ENCODE measurements at regions not wholly inside any gene's neighbourhood (a gene's known extent, or its start where the extent isn't known, plus 50 kb on each side); places are given as distances from the start of the nearest gene placed in this dataset.

- DNase-seq = no peak
These were observed 226.7 kb downstream of the BRD1 start for GRCh38 chr22:49600891-49601431.

GRCh38 chr22:49600468-49600867 is 227.2 kb downstream of the BRD1 start:
- DNase-seq = no peak

- no peak for DNase-seq
These were observed 227.8 kb downstream of the BRD1 start for GRCh38 chr22:49599691-49600455.

GRCh38 chr22:49599039-49599438 is 228.6 kb downstream of the BRD1 start:
- DNase-seq = no peak

- DNase-seq = no peak
These were observed 229.3 kb downstream of the BRD1 start for GRCh38 chr22:49598338-49598737.

- no peak for DNase-seq
These were observed 230.1 kb downstream of the BRD1 start for GRCh38 chr22:49597428-49598039.

- DNase-seq = no peak
These were observed 232.1 kb downstream of the BRD1 start for GRCh38 chr22:49595465-49596078.

GRCh38 chr22:49594078-49594477 is 233.6 kb downstream of the BRD1 start:
- DNase-seq = no peak

GRCh38 chr22:49593509-49593908 is 234.2 kb downstream of the BRD1 start:
- DNase-seq = no peak

- DNase-seq = no peak
These were observed 234.7 kb downstream of the BRD1 start for GRCh38 chr22:49592780-49593501.

GRCh38 chr22:49590851-49591445 is 236.7 kb downstream of the BRD1 start:
- no peak for DNase-seq

- DNase-seq = no peak
These were observed 237.3 kb downstream of the BRD1 start for GRCh38 chr22:49590381-49590780.

- DNase-seq = no peak
These were observed 237.9 kb downstream of the BRD1 start for GRCh38 chr22:49589811-49590210.

- no peak for DNase-seq
These were observed 238.4 kb downstream of the BRD1 start for GRCh38 chr22:49589301-49589700.

- no peak for DNase-seq
These were observed 238.9 kb downstream of the BRD1 start for GRCh38 chr22:49588739-49589138.

GRCh38 chr22:49587987-49588386 is 239.7 kb downstream of the BRD1 start:
- DNase-seq = no peak

- DNase-seq = no peak
These were observed 240.3 kb downstream of the BRD1 start for GRCh38 chr22:49587421-49587820.

GRCh38 chr22:49586873-49587272 is 240.8 kb downstream of the BRD1 start:
- peak; percentile 13 for DNase-seq

- DNase-seq = no peak
These were observed 241.4 kb downstream of the BRD1 start for GRCh38 chr22:49586244-49586748.

- no peak for DNase-seq
These were observed 242.0 kb downstream of the BRD1 start for GRCh38 chr22:49585461-49586243.

GRCh38 chr22:49583886-49584505 is 243.7 kb downstream of the BRD1 start:
- no peak for DNase-seq

Measured in hematopoietic multipotent progenitor cell treated with erythropoietin and hydrocortisone succinate and interleukin-3 and kit ligand, for 6 days (in vitro differentiated cells).